K562 (cell line): ENCODE measurements at regions not wholly inside any gene's neighbourhood (a gene's known extent, or its start where the extent isn't known, plus 50 kb on each side); places are given as distances from the start of the nearest gene placed in this dataset.
A peak's percentile ranks its signal among the peaks of the same experiment; 100 is the strongest.

Source experiments
- ARHGAP35 ChIP-seq: fragments of 450-650 bp; IDR thresholded peaks from 2 replicates; pipeline ENCODE4 v1.6.1; 2018; ENCODE audit not compliant: partially characterized antibody
- DPF2 ChIP-seq: fragments of 450-650 bp; IDR thresholded peaks from 2 replicates; pipeline ENCODE4 v1.6.1; 2016
- HNRNPL ChIP-seq: fragments of 200-400 bp; formaldehyde crosslinking; IDR thresholded peaks from 2 replicates; pipeline ENCODE4 v1.6.1; 2017; ENCODE audit warnings: low read depth, mild to moderate bottlenecking, low read length
- MTA1 ChIP-seq: fragments of 450-650 bp; IDR thresholded peaks from 2 replicates; pipeline ENCODE4 v1.6.1; 2017; ENCODE audit warnings: borderline replicate concordance
- ZNF644 ChIP-seq: fragments of 200-800 bp; sonication (Bioruptor generic); IDR thresholded peaks from 2 replicates; pipeline ENCODE4 v1.6.1; 2016; ENCODE audit warnings: low read depth, missing genetic modification characterization, missing compliant biosample characterization
- ZNF766 ChIP-seq: fragments of 200-800 bp; sonication (Bioruptor generic); conservative IDR thresholded peaks from 2 replicates; pipeline ENCODE4 v1.6.1; 2016; ENCODE audit warnings: missing genetic modification characterization, missing compliant biosample characterization
- TF ChIP-seq, protein P1 (sequence below): sonication (generic); formaldehyde crosslinking; IDR thresholded peaks from 2 replicates; pipeline ENCODE4 v1.8.0; 2022; ENCODE audit warnings: missing genetic modification reagents, mild to moderate bottlenecking, borderline replicate concordance
- TF ChIP-seq, protein P2 (sequence below): fragments of 250-450 bp; sonication (Bioruptor Pico); IDR thresholded peaks from 2 replicates; pipeline ENCODE4 v1.8.0; 2021; ENCODE audit warnings: borderline replicate concordance, mild to moderate bottlenecking, moderate library complexity; ENCODE audit not compliant: poor library complexity, severe bottlenecking
- TF ChIP-seq, protein P3 (sequence below): sonication (generic); formaldehyde crosslinking; IDR thresholded peaks from 2 replicates; pipeline ENCODE4 v1.8.0; 2023; ENCODE audit warnings: mild to moderate bottlenecking, missing genetic modification reagents

DNA sequence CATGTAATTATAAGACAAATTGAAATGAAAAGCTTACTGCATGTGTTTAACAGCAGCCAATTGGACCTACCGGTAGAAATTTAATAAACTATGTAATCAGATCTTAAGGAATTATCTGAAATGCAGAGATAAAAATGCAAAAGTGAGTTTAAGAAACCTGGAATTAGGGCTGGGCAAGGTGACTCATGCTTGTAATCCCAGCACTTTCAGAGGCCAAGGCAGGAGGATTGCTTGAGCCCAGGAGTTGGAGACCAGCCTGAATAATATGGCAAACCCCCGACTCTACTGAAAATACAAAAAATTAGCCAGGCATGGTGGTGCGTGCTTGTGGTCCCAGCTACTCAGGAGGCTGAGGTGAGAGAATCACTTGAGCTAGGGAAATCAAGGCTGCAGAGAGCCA is 74.1 kb downstream of the HFE start (continued):
- TF ChIP-seq, protein P1, sequence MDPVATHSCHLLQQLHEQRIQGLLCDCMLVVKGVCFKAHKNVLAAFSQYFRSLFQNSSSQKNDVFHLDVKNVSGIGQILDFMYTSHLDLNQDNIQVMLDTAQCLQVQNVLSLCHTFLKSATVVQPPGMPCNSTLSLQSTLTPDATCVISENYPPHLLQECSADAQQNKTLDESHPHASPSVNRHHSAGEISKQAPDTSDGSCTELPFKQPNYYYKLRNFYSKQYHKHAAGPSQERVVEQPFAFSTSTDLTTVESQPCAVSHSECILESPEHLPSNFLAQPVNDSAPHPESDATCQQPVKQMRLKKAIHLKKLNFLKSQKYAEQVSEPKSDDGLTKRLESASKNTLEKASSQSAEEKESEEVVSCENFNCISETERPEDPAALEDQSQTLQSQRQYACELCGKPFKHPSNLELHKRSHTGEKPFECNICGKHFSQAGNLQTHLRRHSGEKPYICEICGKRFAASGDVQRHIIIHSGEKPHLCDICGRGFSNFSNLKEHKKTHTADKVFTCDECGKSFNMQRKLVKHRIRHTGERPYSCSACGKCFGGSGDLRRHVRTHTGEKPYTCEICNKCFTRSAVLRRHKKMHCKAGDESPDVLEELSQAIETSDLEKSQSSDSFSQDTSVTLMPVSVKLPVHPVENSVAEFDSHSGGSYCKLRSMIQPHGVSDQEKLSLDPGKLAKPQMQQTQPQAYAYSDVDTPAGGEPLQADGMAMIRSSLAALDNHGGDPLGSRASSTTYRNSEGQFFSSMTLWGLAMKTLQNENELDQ (CRISPR knock-in tag), result no peak
- TF ChIP-seq HNRNPL, result no peak
- TF ChIP-seq ARHGAP35, result peak; percentile 14
- TF ChIP-seq ZNF766 (CRISPR knock-in tag), result 0 out of 2 replicates have a peak, but pooled peaks have one; percentile 20
- peak; percentile 20; the same call in 1 of the 2 replicates for TF ChIP-seq MTA1
- TF ChIP-seq, protein P2, sequence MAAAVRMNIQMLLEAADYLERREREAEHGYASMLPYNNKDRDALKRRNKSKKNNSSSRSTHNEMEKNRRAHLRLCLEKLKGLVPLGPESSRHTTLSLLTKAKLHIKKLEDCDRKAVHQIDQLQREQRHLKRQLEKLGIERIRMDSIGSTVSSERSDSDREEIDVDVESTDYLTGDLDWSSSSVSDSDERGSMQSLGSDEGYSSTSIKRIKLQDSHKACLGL, result no peak
- TF ChIP-seq ZNF644, result no peak
- TF ChIP-seq DPF2, result peak; percentile 51; the same call in 1 of the 2 replicates
- TF ChIP-seq, protein P3, sequence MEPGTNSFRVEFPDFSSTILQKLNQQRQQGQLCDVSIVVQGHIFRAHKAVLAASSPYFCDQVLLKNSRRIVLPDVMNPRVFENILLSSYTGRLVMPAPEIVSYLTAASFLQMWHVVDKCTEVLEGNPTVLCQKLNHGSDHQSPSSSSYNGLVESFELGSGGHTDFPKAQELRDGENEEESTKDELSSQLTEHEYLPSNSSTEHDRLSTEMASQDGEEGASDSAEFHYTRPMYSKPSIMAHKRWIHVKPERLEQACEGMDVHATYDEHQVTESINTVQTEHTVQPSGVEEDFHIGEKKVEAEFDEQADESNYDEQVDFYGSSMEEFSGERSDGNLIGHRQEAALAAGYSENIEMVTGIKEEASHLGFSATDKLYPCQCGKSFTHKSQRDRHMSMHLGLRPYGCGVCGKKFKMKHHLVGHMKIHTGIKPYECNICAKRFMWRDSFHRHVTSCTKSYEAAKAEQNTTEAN (CRISPR knock-in tag), result no peak
